HK-2 (cell line): ENCODE measurements at regions not wholly inside any gene's neighbourhood (a gene's known extent, or its start where the extent isn't known, plus 50 kb on each side); places are given as distances from the start of the nearest gene placed in this dataset.

Experiments used
- DNase-seq: peaks from one replicate; pipeline ENCODE4 v3.0.0-alpha.2; 2018; ENCODE audit not compliant: unreplicated experiment

DNA sequence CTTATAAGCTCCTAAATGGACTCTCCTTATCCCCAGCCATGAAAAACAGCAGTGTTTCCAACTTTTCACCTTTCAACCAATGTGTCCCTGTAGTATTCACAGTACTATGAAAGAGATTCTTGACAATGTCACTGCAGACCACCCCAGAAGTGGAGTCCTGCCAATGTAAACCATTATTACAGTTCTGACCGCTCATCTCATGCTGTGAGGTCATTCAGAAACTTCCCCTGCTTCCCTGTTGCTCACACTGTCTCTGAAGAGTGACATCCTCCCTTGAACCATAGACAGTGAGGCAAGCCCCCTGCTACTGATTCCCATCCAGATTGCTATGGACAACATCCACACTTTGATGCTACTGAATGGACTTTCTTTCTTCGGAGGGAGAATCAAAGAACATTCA lies 1523.7 kb upstream of the ACVR2A start:
- DNase-seq: no peak

DNA sequence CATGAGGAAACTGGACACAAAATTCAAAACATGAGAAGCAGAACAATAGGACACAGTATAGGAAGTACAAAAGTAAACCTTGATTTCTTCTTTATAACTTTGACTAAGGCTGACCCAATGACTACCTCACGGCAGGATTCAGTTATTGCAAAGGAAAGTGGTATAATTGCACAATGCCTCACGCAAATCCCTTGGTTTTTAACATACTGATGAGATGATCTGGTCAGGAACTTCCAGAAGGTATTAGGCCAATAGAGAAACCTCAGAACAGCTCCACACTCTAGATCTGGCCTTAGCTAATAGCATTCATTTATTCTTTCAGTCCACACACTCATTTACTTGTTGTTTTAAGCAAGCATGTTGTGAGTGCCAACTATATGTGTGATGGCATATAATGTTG lies 1526.9 kb upstream of the ACVR2A start:
- DNase-seq: no peak

DNA sequence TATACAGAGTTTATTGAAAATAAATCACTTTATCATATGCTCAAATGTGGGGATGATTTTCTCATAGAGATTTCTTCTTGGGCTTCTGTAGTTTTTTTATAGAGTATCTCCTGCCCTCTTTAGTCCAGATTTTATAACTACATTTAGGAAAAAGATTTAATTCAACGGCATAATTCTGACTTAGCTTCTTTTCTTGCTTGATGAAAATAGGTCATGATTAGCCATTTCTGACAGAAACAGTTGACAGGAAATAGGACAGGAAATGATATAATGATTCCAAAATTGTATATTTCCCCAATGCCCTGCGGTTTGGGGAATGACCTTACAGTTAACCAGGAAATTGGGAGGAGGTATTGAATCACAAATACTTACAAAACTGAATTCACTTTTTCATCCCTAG lies 1531.9 kb upstream of the ACVR2A start:
- DNase-seq: no peak

DNA sequence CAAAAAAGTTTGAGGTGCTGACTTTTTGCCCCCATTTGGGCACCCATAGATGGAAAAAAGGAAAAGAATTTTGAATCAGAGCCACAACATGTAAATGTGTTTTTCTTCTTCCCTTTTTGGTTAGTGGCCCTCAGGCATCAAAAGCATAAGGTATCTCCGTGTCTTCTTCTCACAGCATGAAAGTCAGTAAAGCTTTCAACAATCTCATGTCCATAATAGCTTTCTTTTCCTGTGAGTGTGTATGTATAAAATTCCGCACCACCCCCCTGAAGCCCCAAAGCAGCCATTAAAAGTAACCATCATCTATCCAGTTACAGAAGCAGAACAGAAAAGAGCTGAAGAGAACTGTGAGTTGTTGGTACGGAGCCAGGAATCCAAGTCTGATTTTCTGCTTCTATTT lies 1539.7 kb upstream of the ACVR2A start:
- DNase-seq: no peak

DNA sequence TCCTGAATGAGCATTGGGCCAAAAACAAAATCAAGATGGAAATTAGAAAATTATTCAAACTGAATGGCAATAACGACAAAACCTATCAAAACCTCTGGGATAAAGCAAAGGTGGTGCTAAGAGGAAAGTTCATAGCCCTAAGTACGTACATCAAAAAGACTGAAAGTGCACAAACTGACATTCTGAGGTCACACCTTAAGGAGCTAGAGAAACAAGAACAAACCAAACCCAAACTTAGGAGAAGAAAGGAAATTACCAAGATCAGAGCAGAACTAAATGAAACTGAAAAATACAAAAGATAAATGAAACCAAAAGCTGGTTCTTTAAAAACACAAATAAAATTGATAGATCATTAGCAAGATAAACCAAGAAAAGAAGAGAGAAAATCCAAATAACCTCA lies 1543.5 kb upstream of the ACVR2A start:
- DNase-seq: no peak

DNA sequence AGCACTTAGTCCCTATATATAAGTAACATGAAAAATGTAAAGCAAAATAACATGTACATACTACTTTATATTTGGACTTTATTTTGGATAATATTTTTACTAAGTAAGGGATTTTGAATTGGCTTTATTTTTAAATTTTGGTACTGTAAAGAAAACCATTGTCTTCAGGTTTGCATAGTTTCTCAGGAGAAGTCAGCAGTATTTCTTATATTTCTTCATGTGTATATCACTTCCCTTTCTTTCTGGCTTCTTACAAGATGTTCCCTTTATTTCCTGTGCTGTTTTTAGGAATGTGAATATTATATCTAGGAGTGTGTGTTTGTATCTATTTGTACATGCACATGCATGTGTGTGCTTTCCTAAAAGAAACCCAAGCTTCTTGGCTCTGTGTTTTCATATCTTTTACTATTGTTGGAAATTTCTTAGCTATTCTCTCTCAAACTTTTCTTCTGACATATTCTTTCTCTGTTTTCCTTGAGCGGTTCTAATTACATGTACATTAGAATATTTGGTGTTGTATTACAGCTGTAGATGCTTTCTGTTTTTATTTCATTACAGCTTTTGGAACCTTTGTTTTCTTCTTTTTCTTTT lies 1549.7 kb upstream of the ACVR2A start:
- DNase-seq: no peak

DNA sequence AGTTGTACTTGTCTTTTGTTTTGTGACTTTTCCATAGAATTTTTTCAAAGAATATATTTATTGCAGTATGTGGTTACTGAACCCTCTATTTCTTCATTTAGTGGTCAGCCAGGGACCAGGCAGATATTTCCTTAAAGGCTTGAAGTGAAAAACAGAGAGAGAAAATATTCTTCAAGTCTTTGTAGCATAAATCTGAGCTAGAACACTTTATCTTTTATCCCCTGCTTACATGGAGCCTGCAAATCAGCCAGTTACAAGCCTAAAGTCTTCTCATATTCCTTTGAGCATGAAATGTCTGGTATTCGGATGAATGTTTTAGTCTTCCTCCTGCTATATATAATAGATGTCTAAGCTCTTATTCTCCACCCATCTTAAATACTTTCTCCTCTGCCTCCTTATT lies 1557.5 kb upstream of the ACVR2A start:
- DNase-seq: no peak

- DNase-seq: no peak
Observed at GRCh38 chr2:146278881-146279280, 1565.9 kb upstream of the ACVR2A start.

DNA sequence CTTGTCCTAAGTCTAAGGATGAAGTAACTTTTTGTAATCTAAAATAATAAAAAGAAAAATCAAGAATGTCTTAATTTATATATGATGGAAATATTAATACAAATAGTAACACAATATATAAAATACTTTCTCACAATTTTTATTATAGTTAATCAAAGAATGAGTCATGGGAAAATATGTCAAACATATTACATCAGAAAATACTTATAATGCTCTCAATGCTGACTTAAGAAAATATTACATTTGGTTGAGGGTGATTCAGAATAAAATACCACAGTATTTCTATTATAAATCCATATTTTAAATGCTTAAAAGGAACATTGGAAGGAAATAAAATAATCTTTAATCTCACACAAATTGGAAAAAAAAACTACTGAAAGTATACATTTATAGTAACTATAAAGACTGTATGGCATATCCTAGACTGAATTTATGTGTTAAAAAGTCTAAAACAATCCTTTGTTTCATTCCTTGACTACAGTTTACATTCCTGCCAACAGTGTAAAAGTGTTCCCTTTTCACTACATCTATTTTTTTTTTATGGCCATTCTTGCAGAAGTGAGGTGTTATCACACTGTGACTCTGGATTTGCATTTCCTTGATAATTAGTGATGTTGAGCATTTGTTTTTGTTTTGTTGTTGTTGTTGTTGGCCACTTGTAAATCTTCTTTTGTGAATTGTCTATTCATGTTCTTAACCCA lies 1573.5 kb upstream of the ACVR2A start:
- no peak for DNase-seq

GRCh38 chr2:146270618-146271017 lies 1574.2 kb upstream of the ACVR2A start:
- no peak for DNase-seq

GRCh38 chr2:146267093-146267492 lies 1577.7 kb upstream of the ACVR2A start:
- no peak for DNase-seq

GRCh38 chr2:146265656-146266055 lies 1579.2 kb upstream of the ACVR2A start:
- no peak for DNase-seq

- no peak for DNase-seq
Observed at GRCh38 chr2:146262606-146263005, 1582.2 kb upstream of the ACVR2A start.

DNA sequence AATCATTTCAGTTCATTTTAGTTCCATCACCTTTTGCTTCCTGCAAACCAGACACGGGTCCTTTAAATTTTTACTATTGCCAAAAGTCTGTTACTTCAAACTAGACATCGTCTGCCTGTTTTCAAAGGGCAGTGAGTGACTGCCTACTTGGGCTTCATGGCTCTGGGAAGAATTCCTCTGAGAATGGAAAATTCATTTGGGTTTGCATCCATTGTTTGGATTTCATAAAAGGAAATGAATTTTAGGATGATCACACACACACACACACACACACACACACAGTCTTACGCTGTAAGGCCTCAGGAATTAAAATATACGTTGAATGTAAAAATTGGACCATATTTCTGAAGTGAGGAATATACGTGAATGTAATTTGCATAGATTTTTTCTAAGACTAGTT lies 1584.3 kb upstream of the ACVR2A start:
- DNase-seq: no peak

GRCh38 chr2:146259816-146260215 lies 1585.0 kb upstream of the ACVR2A start:
- no peak for DNase-seq

DNA sequence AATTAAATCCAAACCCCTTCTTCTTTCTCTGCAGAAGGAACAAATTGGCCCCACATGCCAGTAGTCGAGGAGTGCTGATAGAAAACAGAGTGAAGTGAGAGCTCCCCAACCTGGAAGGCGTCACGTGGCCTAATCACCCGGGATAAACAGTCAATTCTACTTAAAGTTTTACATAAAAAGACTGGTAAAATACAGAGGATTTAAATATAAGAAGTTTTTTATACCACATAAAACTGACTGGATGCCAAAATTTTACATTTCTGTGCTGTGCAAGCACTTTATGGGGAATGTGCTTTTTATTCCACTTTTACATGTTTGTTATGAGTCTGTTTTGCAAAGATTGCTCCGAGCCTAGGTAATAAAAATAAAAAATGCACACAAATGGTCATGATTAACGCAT lies 1586.8 kb upstream of the ACVR2A start:
- no peak for DNase-seq

GRCh38 chr2:146252119-146252518 lies 1592.7 kb upstream of the ACVR2A start:
- no peak for DNase-seq

DNA sequence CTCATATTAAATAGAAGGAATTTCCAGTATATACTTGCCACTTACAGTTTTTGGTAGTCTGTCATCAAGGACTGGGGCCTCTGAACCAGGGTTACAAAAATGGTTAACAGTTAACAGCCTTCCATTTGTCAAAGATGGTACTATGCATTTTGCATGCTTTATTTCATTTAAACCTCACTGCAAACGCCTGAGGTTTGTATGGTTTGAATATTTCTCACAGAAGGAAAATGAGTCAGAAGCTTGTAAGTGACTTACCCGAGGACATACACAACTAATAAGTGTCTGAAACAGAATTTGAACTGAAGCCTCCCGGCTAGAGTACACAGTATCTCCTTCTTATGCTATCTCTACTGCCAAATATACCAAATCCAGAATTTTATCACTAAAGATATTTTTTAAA lies 1593.5 kb upstream of the ACVR2A start:
- no peak for DNase-seq

DNA sequence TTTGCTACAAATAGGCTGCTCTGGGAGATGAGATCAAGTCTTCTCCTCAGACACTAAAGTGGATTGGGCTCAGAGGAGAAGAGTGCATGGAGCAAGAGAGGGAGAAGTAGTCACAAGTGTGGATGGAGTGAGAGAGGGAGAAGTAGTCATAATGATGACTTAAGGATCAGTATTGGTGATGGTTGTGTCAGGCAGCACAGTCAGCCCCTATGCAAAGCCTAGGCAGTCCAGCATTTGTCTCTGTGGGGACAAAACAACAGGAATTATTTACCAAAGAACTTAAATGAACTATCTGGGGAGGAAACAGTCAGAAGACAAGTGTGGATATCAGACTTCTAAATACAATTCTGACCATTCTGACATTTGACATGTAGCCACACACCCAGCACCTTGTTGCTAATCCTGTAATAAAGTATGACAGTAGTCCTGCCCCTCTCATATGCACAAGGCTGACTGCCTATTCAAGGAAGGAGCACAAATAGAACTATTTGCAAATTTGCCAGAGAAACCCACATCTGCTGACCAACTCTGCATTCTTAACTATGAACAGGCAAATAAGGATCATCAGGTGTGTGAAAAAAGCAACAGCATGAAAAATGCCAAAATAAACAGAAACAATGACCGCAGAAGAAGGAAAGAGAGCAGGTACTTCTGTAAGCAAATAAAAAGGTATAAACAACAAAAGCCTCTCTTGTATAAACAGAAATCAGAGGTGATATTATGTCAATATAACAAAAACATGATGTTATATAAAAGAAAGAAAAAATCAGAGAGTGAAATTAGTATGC lies 1597.9 kb upstream of the ACVR2A start:
- no peak for DNase-seq

GRCh38 chr2:146246002-146246735 lies 1598.7 kb upstream of the ACVR2A start:
- DNase-seq: no peak

- DNase-seq: no peak
Observed at GRCh38 chr2:146244830-146245229, 1600.0 kb upstream of the ACVR2A start.

GRCh38 chr2:146244131-146244530 lies 1600.7 kb upstream of the ACVR2A start:
- DNase-seq: no peak
